GM19324 (cell line): ENCODE measurements at regions not wholly inside any gene's neighbourhood (a gene's known extent, or its start where the extent isn't known, plus 50 kb on each side); places are given as distances from the start of the nearest gene placed in this dataset.
A peak's percentile ranks its signal among the peaks of the same experiment; 100 is the strongest.
"Not testable (repeated sequence)": the region's sequence is repeated elsewhere in the genome, so short reads cannot be mapped to it uniquely, and the experiment has no call there.

Experiments used
- ATAC-seq: cut with Tn5 transposase; IDR thresholded peaks from one replicate; pipeline ENCODE4 v1.9.1; 2021; ENCODE audit warnings: mild to moderate bottlenecking, moderate library complexity; ENCODE audit not compliant: unreplicated experiment, low FRiP score

- ATAC-seq, result no peak
Measured at GRCh38 chr10:123373591-123373990, 219.4 kb downstream of the BUB3 start.

- no peak for ATAC-seq
Measured at GRCh38 chr10:123375097-123375496, 220.9 kb downstream of the BUB3 start.

GRCh38 chr10:123375738-123376137 lies 221.5 kb downstream of the BUB3 start:
- no peak for ATAC-seq

GRCh38 chr10:123377883-123378282 lies 223.7 kb downstream of the BUB3 start:
- ATAC-seq, result no peak

GRCh38 chr10:123378302-123378701 lies 224.1 kb downstream of the BUB3 start:
- ATAC-seq, result no peak

GRCh38 chr10:123379156-123379555 lies 225.0 kb downstream of the BUB3 start:
- no peak for ATAC-seq

- ATAC-seq, result no peak
Measured at GRCh38 chr10:123380491-123381085, 226.4 kb downstream of the BUB3 start.

- ATAC-seq, result no peak
Measured at GRCh38 chr10:123381224-123381623, 227.0 kb downstream of the BUB3 start.

- ATAC-seq, result no peak
Measured at GRCh38 chr10:123382491-123382890, 228.3 kb downstream of the BUB3 start.

GRCh38 chr10:123385508-123386080 lies 231.4 kb downstream of the BUB3 start:
- ATAC-seq, result no peak

GRCh38 chr10:123389520-123389919 lies 235.3 kb downstream of the BUB3 start:
- no peak for ATAC-seq

GRCh38 chr10:123390332-123390731 lies 236.1 kb downstream of the BUB3 start:
- no peak for ATAC-seq

- no peak for ATAC-seq
Measured at GRCh38 chr10:123390874-123391273, 236.7 kb downstream of the BUB3 start.

- ATAC-seq, result peak; percentile 19
Measured at GRCh38 chr10:123391275-123392028, 237.2 kb downstream of the BUB3 start.

- peak; percentile 89 for ATAC-seq
Measured at GRCh38 chr10:123392182-123392963, 238.2 kb downstream of the BUB3 start.

- ATAC-seq, result no peak
Measured at GRCh38 chr10:123393170-123393569, 239.0 kb downstream of the BUB3 start.

- no peak for ATAC-seq
Measured at GRCh38 chr10:123394382-123394781, 240.2 kb downstream of the BUB3 start.

GRCh38 chr10:123395234-123395633 lies 241.0 kb downstream of the BUB3 start:
- ATAC-seq, result not testable (repeated sequence)

- no peak for ATAC-seq
Measured at GRCh38 chr10:123395906-123396305, 241.7 kb downstream of the BUB3 start.

- peak; percentile 67 for ATAC-seq
Measured at GRCh38 chr10:123398180-123398591, 244.0 kb downstream of the BUB3 start.

- no peak for ATAC-seq
Measured at GRCh38 chr10:123398756-123399155, 244.6 kb downstream of the BUB3 start.
